CD4-positive, alpha-beta T cell treated with Interleukin-15 for 4 hours (primary cell): ENCODE measurements at regions not wholly inside any gene's neighbourhood (a gene's known extent, or its start where the extent isn't known, plus 50 kb on each side); places are given as distances from the start of the nearest gene placed in this dataset.
"Not testable (repeated sequence)": the region's sequence is repeated elsewhere in the genome, so short reads cannot be mapped to it uniquely, and the experiment has no call there.

ENCODE experiments used
- DNase-seq: peaks from one replicate; pipeline ENCODE4 v3.0.0-alpha.2; 2020; ENCODE audit warnings: low spot score

DNA sequence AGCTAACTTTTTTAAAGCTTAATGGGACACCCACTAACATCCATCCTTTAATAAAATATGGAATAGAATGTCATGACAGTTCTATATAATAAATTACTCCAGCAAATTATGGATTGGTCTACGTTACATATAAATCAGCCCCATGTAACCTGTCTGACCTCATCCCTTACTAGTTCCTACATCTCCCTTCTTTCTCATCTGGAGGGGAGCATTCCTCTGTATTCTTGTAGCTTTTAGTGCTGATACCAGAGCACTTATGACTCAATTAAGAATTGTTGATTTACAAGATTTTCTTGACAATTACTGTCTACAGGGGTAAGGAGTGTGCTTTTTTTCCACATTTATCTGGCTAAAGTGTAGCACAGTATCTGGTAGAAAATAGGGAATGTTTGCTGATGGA is 523.7 kb downstream of the FAM181B start:
- DNase-seq: no peak

DNA sequence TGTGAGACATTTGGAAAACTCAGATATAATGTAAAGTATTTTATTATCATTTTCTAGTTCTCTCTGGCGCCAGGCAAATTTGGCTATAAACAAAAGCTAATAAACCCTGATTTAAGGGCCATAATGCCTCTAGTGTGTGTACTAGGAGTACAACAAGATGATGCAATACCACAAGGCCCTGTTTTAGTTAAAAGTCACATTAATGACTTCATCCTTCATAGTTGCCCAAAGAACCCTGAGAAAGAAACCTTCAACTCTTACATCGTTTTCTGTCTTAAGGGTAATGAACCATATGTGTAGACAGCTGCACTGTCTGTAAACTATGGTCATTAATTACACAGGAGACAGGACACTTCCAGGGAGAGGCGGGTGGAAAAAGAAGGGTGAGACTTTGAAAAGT is 538.4 kb downstream of the FAM181B start:
- no peak for DNase-seq

DNA sequence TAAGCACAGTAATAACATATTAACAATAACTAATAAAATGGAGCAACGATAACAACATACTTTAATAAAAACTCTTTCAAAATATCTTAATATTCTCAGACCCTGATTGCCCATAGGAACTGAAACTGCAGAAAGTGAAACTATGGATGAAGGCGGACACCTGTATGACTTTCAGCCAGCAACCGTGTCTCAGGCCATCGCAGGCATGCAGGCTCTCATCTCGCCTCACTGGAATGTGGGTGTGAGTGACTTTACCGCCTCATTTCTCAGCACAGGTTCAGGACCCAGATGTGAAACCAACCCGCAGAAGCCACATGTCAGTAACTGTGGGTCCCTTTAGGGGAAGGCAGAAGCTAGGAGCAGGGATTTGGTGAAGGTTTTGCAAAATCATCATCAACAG is 539.1 kb downstream of the FAM181B start:
- no peak for DNase-seq

DNA sequence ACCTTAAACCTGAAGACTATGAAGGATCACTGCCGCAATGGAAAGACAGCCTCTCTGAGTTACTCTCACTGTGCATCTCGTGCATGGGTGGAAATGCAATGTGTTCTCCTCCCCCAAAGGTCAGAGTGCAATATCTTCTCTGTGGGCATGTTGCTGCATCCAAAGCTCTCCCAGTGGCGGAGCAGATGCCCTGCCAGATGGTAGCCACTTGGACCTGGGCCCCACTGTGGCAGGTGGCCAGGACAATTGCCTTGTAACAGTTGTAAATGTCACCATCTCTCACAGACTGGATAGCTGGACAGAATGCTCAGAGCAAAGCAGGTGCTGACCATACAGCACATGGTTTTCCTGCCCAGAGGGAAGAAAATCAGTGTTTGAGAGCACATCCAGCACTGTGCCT is 542.0 kb downstream of the FAM181B start:
- no peak for DNase-seq

DNA sequence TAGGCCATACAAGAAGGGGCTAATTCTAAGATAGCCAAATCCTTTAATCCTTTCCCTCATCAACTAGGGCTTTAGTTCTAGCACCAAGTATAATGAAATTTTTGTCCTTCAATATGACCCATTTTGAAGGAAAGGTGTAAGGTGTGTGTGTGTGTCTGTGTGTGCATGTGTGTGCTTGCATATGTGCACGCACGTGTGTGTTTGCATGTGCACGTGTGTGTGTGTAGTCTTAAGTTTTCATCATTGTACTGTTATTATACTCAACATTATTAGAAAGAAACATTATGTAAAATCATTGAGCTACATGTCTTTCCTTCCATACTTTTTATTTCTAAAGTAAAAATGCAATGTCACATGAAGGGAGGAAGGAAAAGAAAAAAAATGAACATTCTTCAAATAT is 547.7 kb downstream of the FAM181B start:
- no peak for DNase-seq

DNA sequence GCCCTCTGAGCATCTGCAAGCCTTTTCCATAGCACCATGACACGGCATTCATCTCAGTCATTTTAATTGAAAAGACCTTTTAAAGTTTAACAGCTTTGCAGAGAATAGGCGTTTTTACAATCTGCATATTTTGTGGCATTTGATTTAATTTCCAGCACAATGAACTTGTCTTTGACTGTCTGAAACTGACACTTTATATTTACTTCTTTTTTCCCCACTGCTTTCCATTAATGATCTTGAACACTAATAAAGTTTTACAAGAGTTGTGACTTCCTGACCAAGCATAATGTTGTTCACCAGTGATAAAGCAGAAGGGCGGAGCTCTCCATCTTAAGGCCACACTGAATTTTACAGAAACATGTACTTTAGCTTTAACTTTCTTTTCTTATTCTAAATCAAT is 548.7 kb downstream of the FAM181B start:
- no peak for DNase-seq

DNA sequence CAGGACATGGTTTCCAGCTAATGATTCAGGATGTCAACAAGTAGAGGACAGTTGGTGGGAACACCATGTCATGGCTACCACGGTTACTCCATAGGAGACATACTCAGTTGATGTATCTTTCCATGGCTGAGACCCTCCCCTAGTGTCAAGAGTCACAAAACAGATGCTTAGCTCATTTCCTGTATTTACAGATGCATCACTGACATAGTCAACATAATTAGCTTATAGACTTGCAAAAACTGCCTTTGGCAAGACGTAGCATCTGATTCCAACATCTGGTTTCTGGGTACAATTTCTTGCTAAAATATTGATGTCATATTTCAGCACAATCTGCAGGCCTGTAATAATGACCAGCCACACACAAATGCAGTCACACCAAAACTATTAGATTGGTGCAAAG is 550.3 kb downstream of the FAM181B start:
- no peak for DNase-seq

DNA sequence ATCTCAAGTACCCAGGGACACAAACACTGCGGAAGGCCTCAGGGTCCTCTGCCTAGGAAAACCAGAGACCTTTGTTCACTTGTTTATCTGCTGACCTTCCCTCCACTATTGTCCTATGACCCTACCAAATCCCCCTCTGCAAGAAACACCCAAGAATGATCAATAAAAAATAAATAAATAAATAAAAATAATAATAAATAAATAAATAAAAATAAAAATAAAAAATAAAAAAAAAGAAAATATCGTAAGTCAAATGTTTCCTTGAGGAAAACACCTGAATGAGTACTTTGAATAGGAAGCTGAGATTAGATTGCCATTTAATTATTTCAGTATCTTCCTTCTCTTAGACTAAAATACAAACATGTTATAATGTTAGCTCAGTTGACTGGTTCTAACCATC is 551.0 kb downstream of the FAM181B start:
- DNase-seq: not testable (repeated sequence)

DNA sequence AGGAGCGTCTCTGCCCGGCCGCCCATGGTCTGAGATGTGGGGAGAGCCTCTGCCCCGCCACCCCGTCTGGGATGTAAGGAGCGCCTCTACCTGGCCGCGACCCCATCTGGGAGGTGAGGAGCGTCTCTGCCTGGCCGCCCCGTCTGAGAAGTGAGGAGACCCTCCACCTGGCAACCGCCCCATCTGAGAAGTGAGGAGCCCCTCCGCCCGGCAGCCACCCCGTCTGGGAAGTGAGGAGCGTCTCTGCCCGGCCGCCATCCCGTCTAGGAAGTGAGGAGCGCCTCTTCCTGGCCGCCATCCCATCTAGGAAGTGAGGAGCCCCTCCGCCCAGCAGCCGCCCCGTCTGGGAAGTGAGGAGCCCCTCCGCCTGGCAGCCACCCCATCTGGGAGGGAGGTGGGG is 551.9 kb downstream of the FAM181B start:
- DNase-seq: not testable (repeated sequence)

DNA sequence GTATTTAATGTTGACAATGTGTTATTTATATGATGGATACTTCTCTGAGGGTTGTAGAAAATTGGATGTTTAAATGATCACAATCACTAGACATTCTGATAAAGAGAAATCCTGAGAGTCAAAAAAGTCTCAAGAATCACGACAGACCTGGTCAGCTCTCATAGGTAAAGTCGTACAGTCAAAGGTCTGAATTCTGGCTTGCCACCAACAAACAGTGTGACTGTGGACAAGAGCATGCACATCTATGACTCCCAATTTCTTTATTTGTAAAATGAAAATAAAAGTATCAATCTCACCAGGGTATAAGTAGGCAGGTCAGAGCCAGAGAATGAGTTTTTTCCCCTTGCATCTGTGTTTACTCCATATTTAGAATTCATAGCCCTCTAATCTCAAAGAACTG is 556.7 kb downstream of the FAM181B start:
- DNase-seq: no peak

DNA sequence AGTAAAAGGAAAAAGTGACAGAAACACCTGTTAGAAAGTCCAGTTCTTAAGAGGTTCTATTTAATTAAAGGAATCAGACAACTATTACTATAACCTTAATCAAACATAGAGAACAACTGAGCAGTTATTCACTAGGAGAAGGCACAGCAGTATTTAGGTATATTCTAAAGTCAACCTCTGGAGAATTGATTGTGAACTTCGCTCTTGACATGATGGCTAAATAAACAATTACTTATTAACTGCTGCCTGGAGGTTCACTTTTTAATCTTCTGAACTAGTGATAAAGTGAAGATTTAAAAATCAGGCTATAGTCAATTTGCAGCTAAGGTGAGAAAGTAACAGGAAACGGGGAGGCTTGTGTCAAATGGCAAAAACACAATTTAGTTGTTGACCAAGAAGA is 557.3 kb downstream of the FAM181B start:
- DNase-seq: no peak

DNA sequence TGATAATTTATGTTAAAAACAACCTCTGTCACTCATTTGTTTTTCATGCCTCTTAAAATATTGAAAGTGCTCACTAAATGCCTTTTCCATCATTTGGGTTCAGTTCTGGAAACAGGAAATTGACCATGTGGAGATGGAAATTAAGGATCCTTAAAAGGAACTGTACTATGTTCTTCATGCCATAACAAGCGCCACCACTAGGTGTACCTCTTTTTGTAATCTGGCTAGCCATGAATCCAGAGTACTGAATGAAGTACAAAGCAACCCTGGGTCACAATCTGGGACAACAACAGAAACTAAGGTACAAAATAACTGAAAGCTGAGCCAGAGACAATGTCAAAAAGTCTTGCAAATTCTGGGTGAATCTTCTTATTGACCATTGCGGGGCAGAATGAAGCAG is 559.1 kb downstream of the FAM181B start:
- no peak for DNase-seq

DNA sequence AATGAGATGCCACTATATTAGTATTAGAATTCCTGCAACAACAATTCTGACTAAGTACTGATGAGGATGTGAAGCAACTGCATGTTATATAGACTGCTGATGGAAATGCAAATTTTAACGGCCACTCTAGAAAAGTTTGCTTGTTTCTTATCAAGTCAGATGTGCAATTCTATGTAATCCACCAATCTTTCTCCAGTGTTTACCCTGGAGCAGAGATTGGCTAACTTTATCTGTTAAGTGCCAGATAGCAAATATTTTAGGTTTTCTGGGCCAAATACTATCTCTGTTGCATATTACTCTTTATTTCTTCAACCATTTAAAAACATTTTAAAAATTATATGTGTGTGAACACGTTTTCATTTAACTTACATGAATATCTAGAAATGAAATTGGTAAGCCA is 586.9 kb downstream of the FAM181B start:
- no peak for DNase-seq

DNA sequence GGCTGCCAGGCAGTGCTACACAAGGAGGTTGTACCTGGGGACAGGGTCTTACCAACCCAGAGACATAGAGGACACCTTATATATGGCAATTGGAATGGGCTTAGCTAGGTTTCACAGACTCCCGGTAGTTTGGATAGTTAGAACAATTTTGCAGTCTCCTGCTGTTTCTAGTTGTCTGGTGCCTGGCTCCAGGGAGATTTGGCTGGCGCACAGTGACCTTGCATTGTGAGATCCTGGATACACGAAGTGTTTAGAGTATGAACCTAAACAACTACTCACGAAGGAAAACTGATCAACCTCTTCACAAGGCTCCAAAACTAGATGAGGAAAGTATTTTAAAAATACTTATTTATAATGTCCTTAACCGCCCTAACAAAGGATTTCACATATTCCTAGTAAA is 614.7 kb downstream of the FAM181B start:
- DNase-seq: no peak

DNA sequence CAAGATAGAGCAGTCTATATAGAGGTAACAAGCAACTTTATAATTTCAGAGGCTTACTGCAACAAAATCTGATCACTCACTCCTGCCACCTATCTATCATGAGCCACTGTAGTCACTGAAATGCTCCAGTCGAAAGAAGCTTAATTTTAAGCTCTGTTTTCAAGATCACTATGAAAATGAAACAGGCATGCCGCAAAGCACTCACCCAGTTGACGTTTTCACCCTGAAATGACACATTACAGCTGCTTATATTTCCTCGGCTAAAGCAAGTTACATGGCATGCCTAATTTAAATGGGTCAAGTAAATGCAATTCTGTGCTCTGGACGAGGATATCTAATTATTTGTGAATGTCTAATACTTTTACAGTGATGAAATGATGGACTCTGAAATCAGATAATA is 616.3 kb downstream of the FAM181B start:
- DNase-seq: no peak

DNA sequence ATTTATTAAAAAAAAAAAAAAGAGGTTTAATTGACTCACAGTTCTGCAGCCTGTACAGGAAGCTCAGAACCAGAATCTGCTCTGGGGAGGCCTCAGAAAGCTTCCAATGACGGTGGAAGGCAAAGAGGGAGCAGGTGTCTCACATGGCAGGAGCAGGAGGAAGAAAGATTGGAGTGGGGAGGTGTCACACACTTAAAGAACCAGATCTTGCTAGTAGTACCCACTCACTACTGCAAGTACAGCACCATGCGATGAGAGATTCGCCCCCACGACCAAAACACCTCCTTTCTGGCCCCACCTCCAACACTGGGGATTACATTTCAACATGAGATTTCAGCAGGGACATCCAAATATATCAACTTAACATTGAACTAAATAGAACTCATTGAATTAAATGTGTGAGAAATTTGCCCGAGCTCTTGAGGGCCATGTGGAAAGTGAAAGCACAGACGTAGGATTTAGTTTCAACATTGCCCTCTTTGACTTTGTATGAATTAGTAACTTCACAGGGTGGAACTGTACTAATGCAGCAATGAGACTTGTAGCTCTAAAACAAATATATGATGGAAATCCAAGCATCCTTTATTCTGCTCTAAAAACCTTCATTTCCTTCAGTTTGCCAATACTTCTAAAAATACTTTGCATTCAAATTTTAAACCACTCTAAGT is 628.2 kb downstream of the FAM181B start:
- no peak for DNase-seq

DNA sequence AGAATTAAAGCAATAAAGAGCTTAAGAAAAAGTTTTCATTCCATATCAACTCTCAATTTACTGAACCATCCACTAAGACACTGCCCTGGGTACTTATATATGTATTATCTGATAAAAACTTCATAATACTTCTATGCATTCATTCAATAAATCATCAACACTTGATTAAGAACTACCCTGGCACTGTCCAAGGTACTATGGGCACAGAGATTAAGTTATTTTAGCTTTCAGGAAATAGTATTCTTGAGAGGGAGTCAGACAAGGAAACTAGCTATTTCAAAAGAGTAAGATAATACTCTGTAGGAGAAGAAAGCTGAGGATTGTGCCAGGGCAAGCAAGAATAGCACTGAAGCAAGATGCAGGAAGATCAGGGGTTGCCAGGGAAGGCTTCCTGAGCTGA is 640.8 kb downstream of the FAM181B start:
- DNase-seq: no peak

DNA sequence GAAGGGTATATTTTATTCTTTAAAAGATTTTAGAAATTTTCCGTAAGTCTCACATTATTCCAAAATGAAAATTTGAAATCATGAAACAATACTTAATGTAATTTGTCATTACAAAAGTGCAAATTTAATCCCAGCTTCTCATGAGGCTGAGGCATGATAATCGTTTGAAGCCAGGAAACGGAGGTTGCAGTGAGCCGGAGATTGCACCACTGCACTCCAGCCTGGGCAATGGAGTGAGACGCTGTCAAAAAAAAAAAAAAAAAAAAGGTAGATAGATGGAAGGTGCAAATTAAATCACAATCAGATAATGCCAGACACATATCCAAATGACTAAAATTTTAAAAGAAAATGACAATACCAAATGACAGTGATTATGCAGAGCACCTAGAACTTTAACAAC is 644.2 kb downstream of the FAM181B start:
- DNase-seq: no peak

DNA sequence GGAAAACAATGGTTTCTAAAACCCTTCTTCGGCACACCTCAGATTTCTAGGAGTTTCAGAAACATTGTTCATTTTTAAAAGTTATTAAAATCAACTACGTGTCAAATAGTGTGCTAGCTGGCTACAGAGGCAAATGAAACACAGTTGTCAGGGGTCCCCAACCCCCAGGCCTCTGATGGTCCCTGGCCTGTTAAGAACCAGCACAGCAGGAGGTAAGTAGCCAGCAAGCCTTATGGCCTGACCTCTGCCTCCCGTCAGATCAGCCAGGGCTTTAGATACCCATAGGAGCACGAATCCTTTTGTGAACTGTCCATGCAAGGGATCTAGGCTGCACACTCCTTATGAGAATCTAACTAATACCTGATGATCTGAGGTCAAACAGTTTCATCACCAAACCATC is 648.2 kb downstream of the FAM181B start:
- no peak for DNase-seq

DNA sequence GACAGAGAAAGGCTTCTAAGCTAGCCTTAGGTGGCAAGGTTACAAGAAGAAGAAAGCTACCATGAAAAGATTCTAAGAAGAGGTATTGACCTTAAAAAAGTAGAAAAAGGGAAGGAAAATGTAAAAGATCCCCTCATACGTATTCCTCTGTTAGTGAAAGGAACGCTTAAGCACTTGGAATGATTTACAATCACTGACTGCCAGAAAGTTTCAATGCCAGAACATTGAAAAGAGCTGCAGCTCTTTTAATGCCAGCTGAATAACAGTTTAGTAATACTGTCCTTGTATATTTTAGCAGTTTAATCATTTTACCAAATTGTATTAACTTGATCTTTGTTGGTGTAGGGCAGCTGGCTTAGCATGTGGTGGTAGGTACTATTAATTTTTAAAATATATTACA is 650.7 kb downstream of the FAM181B start:
- DNase-seq: no peak

DNA sequence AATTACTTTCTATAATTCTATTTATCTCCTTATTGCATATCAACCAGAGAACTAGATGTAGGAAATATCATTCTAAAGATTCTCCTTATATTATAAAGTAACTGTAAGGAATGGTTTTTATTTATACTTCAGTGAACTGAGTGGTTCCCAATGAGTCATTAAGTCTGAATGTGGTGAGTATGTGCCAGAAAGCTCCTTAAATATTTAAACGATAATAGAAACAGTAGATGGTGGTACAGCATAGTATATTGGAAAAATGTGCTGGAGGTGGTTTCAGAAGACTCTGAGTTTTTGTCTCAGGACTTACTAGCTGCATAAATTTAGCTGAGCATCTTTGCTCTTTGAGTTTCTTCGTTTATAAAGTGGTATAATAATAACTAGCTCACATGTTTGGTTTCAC is 653.5 kb downstream of the FAM181B start:
- no peak for DNase-seq

DNA sequence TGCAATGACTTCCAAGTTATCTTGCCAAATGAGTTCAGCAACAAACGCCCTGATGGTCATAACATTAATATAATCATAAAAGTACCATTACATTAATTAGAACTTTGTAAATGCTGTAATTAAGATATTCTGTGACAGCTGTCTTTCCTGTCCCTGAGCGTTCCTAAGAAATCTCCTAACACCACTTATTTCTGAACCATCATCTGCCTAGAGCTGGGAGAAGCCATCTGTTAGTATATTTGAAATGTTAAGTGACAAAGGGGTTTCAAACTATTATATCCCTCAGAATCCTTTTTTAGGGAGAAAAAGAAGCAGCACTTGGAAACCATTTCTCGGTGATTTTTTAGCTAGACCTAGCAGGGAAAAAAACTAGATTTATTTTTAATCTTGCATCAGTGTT is 657.5 kb downstream of the FAM181B start:
- DNase-seq: no peak

DNA sequence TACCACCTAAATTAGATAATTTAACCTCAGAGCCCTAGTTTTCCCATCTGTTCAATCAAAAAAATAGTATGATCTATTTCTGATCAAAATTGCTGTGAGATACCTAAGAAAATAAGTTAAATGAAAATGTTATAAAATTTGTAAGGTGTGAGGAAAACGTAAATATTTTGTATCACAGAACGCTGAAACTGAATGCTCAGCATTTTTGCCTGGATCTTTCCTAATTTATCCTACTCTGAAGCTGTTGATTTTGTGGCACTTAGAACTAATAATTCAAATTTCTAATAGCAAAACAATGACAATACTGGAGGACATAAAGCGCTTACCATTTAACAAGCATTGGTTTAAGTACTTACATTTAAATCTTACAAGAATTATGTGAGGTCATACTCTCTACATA is 674.2 kb downstream of the FAM181B start:
- no peak for DNase-seq

DNA sequence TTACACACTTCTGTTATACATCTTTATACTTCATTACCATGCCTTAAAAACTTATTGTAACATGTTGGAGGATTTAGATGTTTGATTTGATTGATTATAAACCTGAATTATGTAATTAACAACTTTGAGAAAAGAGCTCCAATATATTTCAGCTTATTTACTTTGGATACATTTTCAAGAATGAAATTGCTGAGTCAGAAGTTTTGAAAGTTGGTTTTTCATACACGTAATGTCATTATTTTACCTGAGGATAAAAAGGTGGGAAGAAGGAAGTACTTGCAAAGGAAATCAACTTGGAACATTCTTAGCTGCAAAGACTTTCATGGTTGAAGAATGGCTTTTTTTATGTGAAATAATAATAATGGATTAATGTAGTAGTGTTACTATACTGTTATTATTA is 677.2 kb downstream of the FAM181B start:
- DNase-seq: no peak

DNA sequence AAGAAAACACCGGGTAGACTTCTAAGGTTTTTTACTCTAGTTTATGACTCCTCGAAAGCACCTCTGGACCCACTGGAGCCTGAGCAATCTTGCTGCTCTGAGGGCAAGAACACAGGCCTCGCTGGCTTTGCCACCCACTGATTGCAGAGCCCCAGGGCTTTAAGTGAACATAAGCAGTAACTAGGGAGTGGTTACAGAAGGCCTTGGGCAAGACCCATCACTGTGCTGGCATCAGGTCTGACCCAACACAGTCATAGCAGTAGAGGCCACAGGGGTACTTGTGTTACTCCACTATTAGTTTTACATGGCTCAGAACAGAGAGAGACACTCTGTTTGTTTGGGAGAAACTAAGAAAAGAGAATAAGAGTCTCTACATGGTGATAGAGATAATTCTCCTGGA is 684.5 kb downstream of the FAM181B start:
- DNase-seq: no peak
